ENCODE measurements at regions not wholly inside any gene's neighbourhood (a gene's known extent, or its start where the extent isn't known, plus 50 kb on each side); places are given as distances from the start of the nearest gene placed in this dataset.

- 74 to 75% methylated on average over 3 of the region's 3 CpGs for WGBS, 2 experiments (ENCODE audit: low coverage in 1 of 2, low lambda C conversion rate in 2 of 2, missing lambda C conversion rate in 2 of 2)
- H3K9ac ChIP-seq, result no peak overlapping the region
- H4K20me1 ChIP-seq (ENCODE audit: insufficient read depth), result no peaks in the 10 kb centered on the region
- no peaks in the 10 kb centered on the region for H3F3A ChIP-seq (ENCODE audit: insufficient read depth)
- H3K9me2 ChIP-seq (ENCODE audit: insufficient read depth), result no peaks in the 10 kb centered on the region
- no peaks in the 10 kb centered on the region for H3K4me1 ChIP-seq (ENCODE audit: insufficient read depth)
- H3K27me3 ChIP-seq (replicated peaks; ENCODE audit: insufficient read depth), result no peaks in the 10 kb centered on the region
- TF ChIP-seq EZH2 (IDR thresholded peaks at IDR 0.05; ENCODE audit: insufficient read depth, poor library complexity, severe bottlenecking) (no peak), EZH2phosphoT487 (IDR thresholded peaks at IDR 0.05; ENCODE audit: insufficient read depth, low read depth) (no peak)
- no peak overlapping the region for H3K4me2 ChIP-seq (ENCODE audit: unreplicated experiment)
- H2AFZ ChIP-seq, result no peak overlapping the region
- no peak overlapping the region for H3K4me3 ChIP-seq
- in situ Hi-C loops (cut with MboI), result no loop called here
- no peaks in the 10 kb centered on the region for H3K9me3 ChIP-seq (ENCODE audit: low read depth)
- no peak for DNase-seq
- no peaks in the 10 kb centered on the region for H3K36me3 ChIP-seq (ENCODE audit: low read depth)
- H3K27ac ChIP-seq, result no peak overlapping the region
- H3K79me2 ChIP-seq (ENCODE audit: insufficient read depth), result no peaks in the 10 kb centered on the region
These were observed 95.5 kb downstream of the NHLRC3 start for GRCh38 chr13:39133781-39134180.

GRCh38 chr13:39134574-39134973, 96.3 kb downstream of the NHLRC3 start:
- Histone ChIP-seq H3K79me2 (ENCODE audit: insufficient read depth) (no peaks in the 10 kb centered on the region), H3K4me2 (ENCODE audit: unreplicated experiment) (no peak overlapping the region), H4K20me1 (ENCODE audit: insufficient read depth) (no peaks in the 10 kb centered on the region), H3K36me3 (ENCODE audit: low read depth) (no peaks in the 10 kb centered on the region), H3K27ac (no peak overlapping the region), H3K27me3 (replicated peaks; ENCODE audit: insufficient read depth) (no peaks in the 10 kb centered on the region), H2AFZ (no peak overlapping the region), H3K4me3 (no peak overlapping the region), H3K4me1 (ENCODE audit: insufficient read depth) (no peaks in the 10 kb centered on the region), H3K9me2 (ENCODE audit: insufficient read depth) (no peaks in the 10 kb centered on the region), H3F3A (ENCODE audit: insufficient read depth) (no peaks in the 10 kb centered on the region), H3K9me3 (ENCODE audit: low read depth) (no peaks in the 10 kb centered on the region), H3K9ac (no peak overlapping the region)
- no peak for DNase-seq
- WGBS, 2 experiments (ENCODE audit: low coverage in 1 of 2, low lambda C conversion rate in 2 of 2, missing lambda C conversion rate in 2 of 2), result 65 to 66% methylated on average over 5 of the region's 5 CpGs
- in situ Hi-C loops (cut with MboI), result no loop called here
- TF ChIP-seq EZH2phosphoT487 (IDR thresholded peaks at IDR 0.05; ENCODE audit: insufficient read depth, low read depth), result no peak
- no peak for TF ChIP-seq EZH2 (IDR thresholded peaks at IDR 0.05; ENCODE audit: insufficient read depth, poor library complexity, severe bottlenecking)

- Histone ChIP-seq H3F3A (ENCODE audit: insufficient read depth) (peaks cover 11% of the 10 kb centered on the region), H3K4me2 (ENCODE audit: unreplicated experiment) (no peak overlapping the region), H3K36me3 (ENCODE audit: low read depth) (no peaks in the 10 kb centered on the region), H3K4me3 (no peak overlapping the region), H2AFZ (no peak overlapping the region), H4K20me1 (ENCODE audit: insufficient read depth) (no peaks in the 10 kb centered on the region), H3K27me3 (replicated peaks; ENCODE audit: insufficient read depth) (peaks cover 55% of the 10 kb centered on the region), H3K9me3 (ENCODE audit: low read depth) (no peaks in the 10 kb centered on the region), H3K9me2 (ENCODE audit: insufficient read depth) (no peaks in the 10 kb centered on the region), H3K9ac (no peak overlapping the region), H3K4me1 (ENCODE audit: insufficient read depth) (no peaks in the 10 kb centered on the region; the same call in 1 of the 2 replicates), H3K79me2 (ENCODE audit: insufficient read depth) (no peaks in the 10 kb centered on the region), H3K27ac (no peak overlapping the region)
- TF ChIP-seq EZH2phosphoT487 (IDR thresholded peaks at IDR 0.05; ENCODE audit: insufficient read depth, low read depth) (no peak), EZH2 (IDR thresholded peaks at IDR 0.05; ENCODE audit: insufficient read depth, poor library complexity, severe bottlenecking) (no peak)
- in situ Hi-C loops (cut with MboI), result no loop called here
- 5 to 10% methylated on average over 2 of the region's 2 CpGs for WGBS, 2 experiments (ENCODE audit: low coverage in 1 of 2, low lambda C conversion rate in 2 of 2, missing lambda C conversion rate in 2 of 2)
- no peak for DNase-seq
These were observed 106.1 kb downstream of the NHLRC3 start for GRCh38 chr13:39144391-39144790.

GRCh38 chr13:39144941-39145533, 106.8 kb downstream of the NHLRC3 start:
- WGBS, 2 experiments (ENCODE audit: low coverage in 1 of 2, low lambda C conversion rate in 2 of 2, missing lambda C conversion rate in 2 of 2), result 21% methylated on average over 8 of the region's 8 CpGs
- Histone ChIP-seq H3K9ac (no peak overlapping the region), H3K36me3 (ENCODE audit: low read depth) (no peaks in the 10 kb centered on the region), H3K79me2 (ENCODE audit: insufficient read depth) (no peaks in the 10 kb centered on the region), H4K20me1 (ENCODE audit: insufficient read depth) (no peaks in the 10 kb centered on the region), H3K27ac (no peak overlapping the region), H3K4me3 (no peak overlapping the region), H3K4me2 (ENCODE audit: unreplicated experiment) (no peak overlapping the region), H3K9me3 (ENCODE audit: low read depth) (no peaks in the 10 kb centered on the region), H2AFZ (no peak overlapping the region), H3K4me1 (ENCODE audit: insufficient read depth) (no peaks in the 10 kb centered on the region; the same call in 1 of the 2 replicates), H3K9me2 (ENCODE audit: insufficient read depth) (no peaks in the 10 kb centered on the region), H3K27me3 (replicated peaks; ENCODE audit: insufficient read depth) (peaks cover 61% of the 10 kb centered on the region), H3F3A (ENCODE audit: insufficient read depth) (peaks cover 11% of the 10 kb centered on the region)
- peak; percentile 79 for DNase-seq
- in situ Hi-C loops (cut with MboI), result loop anchor here (5.0 kb wide), 1 partner anchor 472 kb away; no protein-coding TSS in a partner anchor
- TF ChIP-seq EZH2phosphoT487 (IDR thresholded peaks at IDR 0.05; ENCODE audit: insufficient read depth, low read depth) (no peak), EZH2 (IDR thresholded peaks at IDR 0.05; ENCODE audit: insufficient read depth, poor library complexity, severe bottlenecking) (no peak)
